ENCODE measurements at regions not wholly inside any gene's neighbourhood (a gene's known extent, or its start where the extent isn't known, plus 50 kb on each side); places are given as distances from the start of the nearest gene placed in this dataset.

GRCh38 chr6:169996378-169997051, 245.1 kb downstream of the ERMARD start:
- ATAC-seq (ENCODE audit: insufficient read depth, low read depth) (no peak), DNase-seq (no peak)
- Histone ChIP-seq H3K27me3 (ENCODE audit: insufficient read depth, low read length, poor library complexity) (no peaks in the 10 kb centered on the region), H2AFZ (ENCODE audit: low read depth, low read length) (no peak overlapping the region), H3K4me2 (ENCODE audit: insufficient read depth, low read length) (no peak overlapping the region), H3K27ac (ENCODE audit: low read length) (no peak overlapping the region), H4K20me1 (ENCODE audit: insufficient read depth, low read length) (no peaks in the 10 kb centered on the region), H3K79me2 (ENCODE audit: insufficient read depth, low read length) (no peaks in the 10 kb centered on the region), H3K4me1 (ENCODE audit: insufficient read depth, low read length) (no peaks in the 10 kb centered on the region), H3K36me3 (ENCODE audit: insufficient read depth, low read length) (no peaks in the 10 kb centered on the region), H3K9me3 (ENCODE audit: insufficient read depth, low read length, severe bottlenecking) (no peaks in the 10 kb centered on the region), H3K4me3 (ENCODE audit: low read depth in 1 of 2, low read length in 2 of 2) (no peak overlapping the region), H3K9ac (ENCODE audit: low read depth, low read length) (no peak overlapping the region)
- TF ChIP-seq CTCF (IDR thresholded peaks at IDR 0.05; ENCODE audit: borderline replicate concordance, extremely low read depth, low read length, poor library complexity, severe bottlenecking) = no peak
- TF ChIP-seq EZH2 (IDR thresholded peaks at IDR 0.05; ENCODE audit: borderline replicate concordance, low read depth, low read length, severe bottlenecking) = no peak

GRCh38 chr6:169994739-169995138, 243.3 kb downstream of the ERMARD start:
- no peak for ATAC-seq (ENCODE audit: insufficient read depth, low read depth)
- Histone ChIP-seq H3K9me3 (ENCODE audit: insufficient read depth, low read length, severe bottlenecking) (no peaks in the 10 kb centered on the region), H4K20me1 (ENCODE audit: insufficient read depth, low read length) (no peaks in the 10 kb centered on the region), H3K4me2 (ENCODE audit: insufficient read depth, low read length) (no peak overlapping the region), H3K27me3 (ENCODE audit: insufficient read depth, low read length, poor library complexity) (no peaks in the 10 kb centered on the region), H3K27ac (ENCODE audit: low read length) (no peak overlapping the region), H3K36me3 (ENCODE audit: insufficient read depth, low read length) (no peaks in the 10 kb centered on the region), H3K4me3 (ENCODE audit: low read depth in 1 of 2, low read length in 2 of 2) (no peak overlapping the region), H2AFZ (ENCODE audit: low read depth, low read length) (no peak overlapping the region), H3K79me2 (ENCODE audit: insufficient read depth, low read length) (no peaks in the 10 kb centered on the region), H3K4me1 (ENCODE audit: insufficient read depth, low read length) (no peaks in the 10 kb centered on the region), H3K9ac (ENCODE audit: low read depth, low read length) (no peak overlapping the region)
- DNase-seq = no peak
- TF ChIP-seq EZH2 (IDR thresholded peaks at IDR 0.05; ENCODE audit: borderline replicate concordance, low read depth, low read length, severe bottlenecking) (no peak), CTCF (IDR thresholded peaks at IDR 0.05; ENCODE audit: borderline replicate concordance, extremely low read depth, low read length, poor library complexity, severe bottlenecking) (no peak)

- Histone ChIP-seq H3K9ac (ENCODE audit: low read depth, low read length) (no peak overlapping the region), H3K4me1 (ENCODE audit: insufficient read depth, low read length) (no peaks in the 10 kb centered on the region), H4K20me1 (ENCODE audit: insufficient read depth, low read length) (no peaks in the 10 kb centered on the region), H3K27me3 (ENCODE audit: insufficient read depth, low read length, poor library complexity) (no peaks in the 10 kb centered on the region), H3K36me3 (ENCODE audit: insufficient read depth, low read length) (no peaks in the 10 kb centered on the region), H3K9me3 (ENCODE audit: insufficient read depth, low read length, severe bottlenecking) (no peaks in the 10 kb centered on the region), H3K27ac (ENCODE audit: low read length) (no peak overlapping the region), H3K4me3 (ENCODE audit: low read depth in 1 of 2, low read length in 2 of 2) (no peak overlapping the region), H2AFZ (ENCODE audit: low read depth, low read length) (no peak overlapping the region), H3K4me2 (ENCODE audit: insufficient read depth, low read length) (no peak overlapping the region), H3K79me2 (ENCODE audit: insufficient read depth, low read length) (no peaks in the 10 kb centered on the region)
- TF ChIP-seq EZH2 (IDR thresholded peaks at IDR 0.05; ENCODE audit: borderline replicate concordance, low read depth, low read length, severe bottlenecking) = no peak
- TF ChIP-seq CTCF (IDR thresholded peaks at IDR 0.05; ENCODE audit: borderline replicate concordance, extremely low read depth, low read length, poor library complexity, severe bottlenecking) = no peak
- ATAC-seq (ENCODE audit: insufficient read depth, low read depth) (no peak), DNase-seq (no peak)
Measured at GRCh38 chr6:169993861-169994481, 242.5 kb downstream of the ERMARD start.

Measured in DND-41 (cell line).